ENCODE measurements at regions not wholly inside any gene's neighbourhood (a gene's known extent, or its start where the extent isn't known, plus 50 kb on each side); places are given as distances from the start of the nearest gene placed in this dataset.

DNA sequence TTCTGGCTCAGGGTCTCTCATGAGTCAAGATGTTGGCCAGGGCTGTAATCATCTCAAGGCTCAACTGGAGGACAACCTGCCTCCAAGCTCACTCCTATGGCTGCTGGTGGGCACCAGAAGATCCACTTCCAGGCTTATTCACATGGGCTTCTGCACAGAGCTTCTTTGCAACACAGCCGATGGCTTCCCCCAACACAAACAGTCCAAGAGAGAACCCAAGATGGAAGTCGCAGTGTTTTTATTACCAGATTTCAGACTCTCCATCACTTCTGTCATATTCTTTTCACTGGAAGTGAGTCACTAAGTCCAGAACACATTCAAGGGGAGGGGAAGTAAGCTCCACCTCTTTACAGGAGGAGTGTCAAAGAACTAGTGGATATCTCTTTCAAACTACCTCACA, 75.5 kb downstream of the CD164 start:
- CTCF ChIA-PET = no interaction called here
- Histone ChIP-seq H3K9me3 (ENCODE audit: control insufficient read depth, insufficient read depth, low read depth, low read length) (no peaks in the 10 kb centered on the region), H3K27ac (ENCODE audit: extremely low read depth, low read depth, low read length) (no peak overlapping the region), H3K36me3 (ENCODE audit: control insufficient read depth in 2 of 2, insufficient read depth in 1 of 2, low read length in 2 of 2) (peaks cover 0 to 33% of the 10 kb centered on the region in 2 experiments; a peak in 1 of 3 replicates), H3K4me1 (ENCODE audit: control insufficient read depth, insufficient read depth, low read length) (no peaks in the 10 kb centered on the region), H3K4me3 (ENCODE audit: low read depth, low read length) (no peak overlapping the region)
- POLR2A ChIA-PET = no interaction called here
- no peak for TF ChIP-seq ZNF169 (tag by site-specific recombination; IDR thresholded peaks at IDR 0.05)
- TF ChIP-seq, protein P1, sequence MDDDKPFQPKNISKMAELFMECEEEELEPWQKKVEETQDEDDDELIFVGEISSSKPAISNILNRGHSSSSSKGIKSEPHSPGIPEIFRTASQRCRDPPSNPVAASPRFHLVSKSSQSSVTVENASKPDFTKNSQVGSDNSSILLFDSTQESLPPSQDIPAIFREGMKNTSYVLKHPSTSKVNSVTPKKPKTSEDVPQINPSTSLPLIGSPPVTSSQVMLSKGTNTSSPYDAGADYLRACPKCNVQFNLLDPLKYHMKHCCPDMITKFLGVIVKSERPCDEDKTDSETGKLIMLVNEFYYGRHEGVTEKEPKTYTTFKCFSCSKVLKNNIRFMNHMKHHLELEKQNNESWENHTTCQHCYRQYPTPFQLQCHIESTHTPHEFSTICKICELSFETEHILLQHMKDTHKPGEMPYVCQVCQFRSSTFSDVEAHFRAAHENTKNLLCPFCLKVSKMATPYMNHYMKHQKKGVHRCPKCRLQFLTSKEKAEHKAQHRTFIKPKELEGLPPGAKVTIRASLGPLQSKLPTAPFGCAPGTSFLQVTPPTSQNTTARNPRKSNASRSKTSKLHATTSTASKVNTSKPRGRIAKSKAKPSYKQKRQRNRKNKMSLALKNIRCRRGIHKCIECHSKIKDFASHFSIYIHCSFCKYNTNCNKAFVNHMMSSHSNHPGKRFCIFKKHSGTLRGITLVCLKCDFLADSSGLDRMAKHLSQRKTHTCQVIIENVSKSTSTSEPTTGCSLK (tag by site-specific recombination; IDR thresholded peaks at IDR 0.05) = no peak
- no peak for TF ChIP-seq ZIC2 (tag by site-specific recombination; IDR thresholded peaks at IDR 0.05)
- no peak for TF ChIP-seq ZNF146 (tag by site-specific recombination; IDR thresholded peaks at IDR 0.05)
- no peak for TF ChIP-seq REST (tag by site-specific recombination; IDR thresholded peaks at IDR 0.05)
- TF ChIP-seq, protein P2, sequence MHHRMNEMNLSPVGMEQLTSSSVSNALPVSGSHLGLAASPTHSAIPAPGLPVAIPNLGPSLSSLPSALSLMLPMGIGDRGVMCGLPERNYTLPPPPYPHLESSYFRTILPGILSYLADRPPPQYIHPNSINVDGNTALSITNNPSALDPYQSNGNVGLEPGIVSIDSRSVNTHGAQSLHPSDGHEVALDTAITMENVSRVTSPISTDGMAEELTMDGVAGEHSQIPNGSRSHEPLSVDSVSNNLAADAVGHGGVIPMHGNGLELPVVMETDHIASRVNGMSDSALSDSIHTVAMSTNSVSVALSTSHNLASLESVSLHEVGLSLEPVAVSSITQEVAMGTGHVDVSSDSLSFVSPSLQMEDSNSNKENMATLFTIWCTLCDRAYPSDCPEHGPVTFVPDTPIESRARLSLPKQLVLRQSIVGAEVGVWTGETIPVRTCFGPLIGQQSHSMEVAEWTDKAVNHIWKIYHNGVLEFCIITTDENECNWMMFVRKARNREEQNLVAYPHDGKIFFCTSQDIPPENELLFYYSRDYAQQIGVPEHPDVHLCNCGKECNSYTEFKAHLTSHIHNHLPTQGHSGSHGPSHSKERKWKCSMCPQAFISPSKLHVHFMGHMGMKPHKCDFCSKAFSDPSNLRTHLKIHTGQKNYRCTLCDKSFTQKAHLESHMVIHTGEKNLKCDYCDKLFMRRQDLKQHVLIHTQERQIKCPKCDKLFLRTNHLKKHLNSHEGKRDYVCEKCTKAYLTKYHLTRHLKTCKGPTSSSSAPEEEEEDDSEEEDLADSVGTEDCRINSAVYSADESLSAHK (tag by site-specific recombination; IDR thresholded peaks at IDR 0.05) = no peak
- no peak for TF ChIP-seq ZNF626 (tag by site-specific recombination; IDR thresholded peaks at IDR 0.05)

GRCh38 chr6:109305028-109305427, 77.2 kb downstream of the CD164 start:
- Histone ChIP-seq H3K4me3 (ENCODE audit: low read depth, low read length) (no peak overlapping the region), H3K4me1 (ENCODE audit: control insufficient read depth, insufficient read depth, low read length) (no peaks in the 10 kb centered on the region), H3K27ac (ENCODE audit: extremely low read depth, low read depth, low read length) (no peak overlapping the region), H3K36me3 (ENCODE audit: control insufficient read depth in 2 of 2, insufficient read depth in 1 of 2, low read length in 2 of 2) (peaks cover 0 to 27% of the 10 kb centered on the region in 2 experiments; a peak in 1 of 3 replicates), H3K9me3 (ENCODE audit: control insufficient read depth, insufficient read depth, low read depth, low read length) (no peaks in the 10 kb centered on the region)
- TF ChIP-seq ZNF202 (tag by site-specific recombination; IDR thresholded peaks at IDR 0.05; ENCODE audit: borderline replicate concordance) = no peak
- TF ChIP-seq ZNF114 (tag by site-specific recombination; IDR thresholded peaks at IDR 0.05) = no peak
- no peak for TF ChIP-seq ZNF16 (tag by site-specific recombination; IDR thresholded peaks at IDR 0.05; ENCODE audit: low read depth)
- no peak for TF ChIP-seq ZNF785 (tag by site-specific recombination; IDR thresholded peaks at IDR 0.05)
- no peak for TF ChIP-seq ZNF501 (tag by site-specific recombination; IDR thresholded peaks at IDR 0.05)
- TF ChIP-seq ZNF37A (tag by site-specific recombination; IDR thresholded peaks at IDR 0.05) = no peak
- TF ChIP-seq GLI2 (tag by site-specific recombination; IDR thresholded peaks at IDR 0.05; ENCODE audit: borderline replicate concordance, low read depth) = no peak
- TF ChIP-seq, protein P3, sequence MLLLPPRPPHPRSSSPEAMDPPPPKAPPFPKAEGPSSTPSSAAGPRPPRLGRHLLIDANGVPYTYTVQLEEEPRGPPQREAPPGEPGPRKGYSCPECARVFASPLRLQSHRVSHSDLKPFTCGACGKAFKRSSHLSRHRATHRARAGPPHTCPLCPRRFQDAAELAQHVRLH (tag by site-specific recombination; IDR thresholded peaks at IDR 0.05) = no peak
- CTCF ChIA-PET = interaction anchor here (0.5 kb wide), 1 partner anchor 66 kb away, joined by 4 read pairs; no protein-coding TSS in a partner anchor
- POLR2A ChIA-PET = interaction anchor here (1.4 kb wide), 1 partner anchor 15 kb away, joined by 6 read pairs; no protein-coding TSS in a partner anchor
